ENCODE measurements at regions not wholly inside any gene's neighbourhood (a gene's known extent, or its start where the extent isn't known, plus 50 kb on each side); places are given as distances from the start of the nearest gene placed in this dataset.

GRCh38 chr12:24278832-24279231 is 329.4 kb upstream of the SOX5 start:
- no peak for ATAC-seq

GRCh38 chr12:24270965-24271364 is 321.5 kb upstream of the SOX5 start:
- DNase-seq (no peak), ATAC-seq (no peak)

More at GRCh38 chr12:24278832-24279231, 329.4 kb upstream of the SOX5 start:
- DNase-seq: no peak

DNA sequence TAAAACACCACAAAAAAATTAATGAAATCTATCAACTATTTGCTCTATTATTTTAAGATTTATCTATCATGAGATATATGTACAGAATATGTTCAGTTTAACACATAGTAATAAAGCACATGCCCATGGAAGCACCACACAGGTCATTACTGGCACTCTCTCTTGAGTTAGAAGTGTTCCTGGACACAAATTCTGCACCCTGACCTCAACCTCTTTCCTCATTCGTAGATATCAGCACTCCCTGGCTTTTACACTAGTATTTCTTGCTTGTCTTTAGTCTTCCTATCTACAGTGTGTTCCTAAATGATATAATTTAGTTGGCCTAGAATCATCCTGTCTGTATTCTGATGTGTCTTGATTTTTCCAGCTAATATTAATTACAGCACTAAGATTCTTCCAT is 321.0 kb upstream of the SOX5 start:
- DNase-seq (no peak), ATAC-seq (no peak)

- ATAC-seq: no peak
- DNase-seq: no peak
Measured at GRCh38 chr12:24268663-24269186, 319.3 kb upstream of the SOX5 start.

DNA sequence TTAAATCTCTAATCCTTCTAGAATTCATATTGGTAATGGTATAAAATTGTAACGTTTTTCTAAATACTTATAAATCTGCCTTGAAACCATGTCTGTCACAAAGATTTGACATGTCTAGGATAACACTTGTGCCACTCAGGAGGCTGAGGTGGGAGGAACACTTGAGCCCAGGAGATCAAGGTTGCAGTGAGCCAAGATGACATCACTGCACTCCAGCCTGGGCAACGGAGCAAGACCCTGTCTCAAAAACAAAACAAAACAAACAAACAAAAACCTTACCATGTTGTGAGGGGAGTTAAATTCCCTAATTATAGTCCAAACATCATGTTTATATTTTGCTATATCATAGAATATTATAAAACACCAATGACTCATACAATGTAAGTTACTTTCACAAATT is 317.5 kb upstream of the SOX5 start:
- DNase-seq: no peak
- ATAC-seq: no peak

DNA sequence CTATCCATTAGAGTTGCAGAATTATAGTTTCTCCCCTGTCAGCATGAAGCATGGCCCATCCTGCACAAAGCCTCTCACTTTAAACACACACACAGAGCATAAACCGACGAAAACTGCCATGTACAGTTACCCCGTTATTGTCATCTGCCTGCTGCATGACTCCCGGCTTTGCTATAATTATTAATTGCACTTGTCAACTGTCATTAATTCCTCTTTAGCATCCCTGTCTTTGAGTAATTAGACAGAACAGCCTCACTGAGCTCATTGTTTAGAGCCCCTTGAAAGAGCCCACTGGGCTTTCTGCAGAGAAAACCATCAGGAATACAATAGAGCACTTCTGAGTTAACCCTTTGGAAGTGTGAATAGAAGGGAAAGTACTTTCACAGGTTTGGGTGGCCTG is 307.2 kb upstream of the SOX5 start:
- DNase-seq: no peak
- no peak for ATAC-seq

- ATAC-seq (no peak), DNase-seq (no peak)
Measured at GRCh38 chr12:24255920-24256665, 306.6 kb upstream of the SOX5 start.

DNA sequence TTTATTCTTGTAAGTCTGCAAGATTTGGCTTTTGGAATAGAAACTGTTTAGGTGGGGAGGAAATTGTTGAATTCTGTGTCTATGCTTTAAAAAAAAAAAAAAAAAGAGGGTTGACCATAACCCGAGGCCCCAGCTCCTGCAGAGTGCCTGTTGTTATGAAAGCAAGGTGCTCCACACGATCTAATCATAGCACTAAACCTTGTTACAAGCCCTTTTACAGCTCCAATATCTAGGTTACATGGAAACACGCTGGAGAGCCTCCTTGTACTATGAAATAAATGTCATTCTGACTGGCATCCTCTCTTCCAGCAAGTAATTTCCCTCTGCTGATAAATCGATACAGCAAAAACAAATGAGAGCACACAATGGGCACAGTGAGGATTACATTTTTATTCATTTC is 303.1 kb upstream of the SOX5 start:
- no peak for DNase-seq
- no peak for ATAC-seq

GRCh38 chr12:24246934-24247333 is 297.5 kb upstream of the SOX5 start:
- ATAC-seq: no peak
- no peak for DNase-seq

GRCh38 chr12:24246376-24246775 is 296.9 kb upstream of the SOX5 start:
- DNase-seq (no peak), ATAC-seq (no peak)

DNA sequence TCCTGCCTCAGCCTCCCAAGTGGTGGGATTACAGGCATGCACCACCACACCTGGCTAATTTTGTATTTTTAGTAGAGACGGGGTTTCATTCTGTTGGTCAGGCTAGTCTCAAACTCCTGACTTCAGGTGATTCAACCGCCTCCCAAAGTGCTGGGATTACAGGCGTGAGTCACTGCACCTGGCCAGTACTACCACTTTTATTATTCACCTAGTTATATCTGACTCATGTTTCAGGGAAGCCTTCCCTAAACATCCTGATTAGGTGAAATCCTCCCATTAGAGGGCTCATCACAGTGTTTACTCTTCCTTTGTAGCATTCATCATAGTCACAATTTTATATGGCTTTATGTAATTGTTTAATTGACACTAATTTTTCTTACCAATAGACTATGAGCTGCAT is 295.3 kb upstream of the SOX5 start:
- DNase-seq (no peak), ATAC-seq (no peak)

DNA sequence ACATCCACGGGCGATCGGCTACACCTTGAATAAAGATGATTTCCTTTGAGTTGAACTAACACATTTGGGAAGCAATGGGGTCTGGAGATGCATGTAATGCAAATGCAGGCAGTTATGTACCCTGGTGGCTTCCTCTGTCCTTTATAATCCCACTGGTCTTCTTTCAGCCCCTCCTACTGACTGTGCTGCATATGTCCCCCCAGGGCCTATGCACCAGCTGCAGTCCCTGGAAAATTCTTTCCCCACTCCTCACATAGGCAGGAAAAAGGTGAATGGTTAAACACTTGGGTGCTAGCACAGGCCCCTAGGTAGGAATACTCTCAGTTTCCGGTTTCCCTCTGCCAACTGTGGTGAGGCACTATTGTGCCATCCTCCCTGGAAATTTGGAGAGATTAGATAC is 294.8 kb upstream of the SOX5 start:
- ATAC-seq (no peak), DNase-seq (no peak)

- DNase-seq: no peak
- no peak for ATAC-seq
Measured at GRCh38 chr12:24240707-24241106, 291.2 kb upstream of the SOX5 start.

GRCh38 chr12:24233519-24234246 is 284.2 kb upstream of the SOX5 start:
- no peak for ATAC-seq

GRCh38 chr12:24232531-24232930 is 283.1 kb upstream of the SOX5 start:
- DNase-seq (no peak), ATAC-seq (no peak)

More at GRCh38 chr12:24233519-24234246, 284.2 kb upstream of the SOX5 start:
- DNase-seq: no peak

GRCh38 chr12:24231298-24231697 is 281.8 kb upstream of the SOX5 start:
- ATAC-seq (no peak), DNase-seq (no peak)

DNA sequence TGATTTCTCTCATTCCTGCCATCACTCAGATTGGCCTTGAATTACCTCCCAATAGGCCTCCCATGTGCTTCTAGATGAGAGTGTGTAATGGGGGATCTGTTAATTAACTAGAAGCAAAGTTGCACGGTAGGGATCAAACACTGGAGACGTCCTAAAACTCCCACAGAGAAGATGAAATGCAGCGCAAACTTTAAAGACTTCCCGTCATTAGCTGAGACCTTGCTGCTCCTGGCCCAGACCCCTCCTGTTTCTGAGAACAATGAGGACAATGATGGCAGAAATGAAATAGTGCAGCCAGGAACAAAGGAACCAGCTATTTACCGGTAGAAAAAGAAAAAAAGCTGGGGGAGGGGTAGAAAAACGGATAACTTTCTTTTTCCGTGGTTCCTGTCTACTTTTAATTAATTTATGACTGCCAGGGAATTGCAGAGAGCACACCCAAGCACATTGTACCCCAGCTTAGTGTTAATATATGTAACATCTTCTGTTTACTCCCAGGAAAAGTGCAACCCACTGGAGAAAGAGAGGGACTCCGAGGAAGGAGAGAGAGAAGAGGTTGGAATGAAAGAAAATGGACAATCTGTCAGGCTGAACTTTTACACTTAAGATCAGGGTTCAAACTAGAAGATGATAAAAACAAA is 280.7 kb upstream of the SOX5 start:
- DNase-seq (no peak), ATAC-seq (no peak)

- ATAC-seq: no peak
- DNase-seq: no peak
Measured at GRCh38 chr12:24229031-24229700, 279.7 kb upstream of the SOX5 start.

DNA sequence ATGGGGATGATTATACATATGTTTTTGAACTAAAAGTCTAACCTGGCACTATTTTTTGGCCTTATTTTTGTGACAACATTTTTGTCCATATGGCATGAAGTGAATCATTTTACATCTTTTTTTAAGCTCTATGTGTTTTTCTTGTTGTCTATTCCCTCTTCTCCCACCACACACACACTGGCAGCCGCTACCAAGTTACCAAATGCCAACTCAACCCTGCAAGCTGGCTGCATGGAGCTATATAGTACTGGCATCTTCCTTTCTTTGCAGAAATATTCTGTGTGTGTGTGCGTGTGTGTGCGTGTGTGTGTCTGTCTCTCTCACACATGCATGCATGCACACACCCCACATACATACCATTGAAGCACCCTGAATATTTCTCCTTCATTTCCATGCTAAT is 278.9 kb upstream of the SOX5 start:
- no peak for ATAC-seq

DNA sequence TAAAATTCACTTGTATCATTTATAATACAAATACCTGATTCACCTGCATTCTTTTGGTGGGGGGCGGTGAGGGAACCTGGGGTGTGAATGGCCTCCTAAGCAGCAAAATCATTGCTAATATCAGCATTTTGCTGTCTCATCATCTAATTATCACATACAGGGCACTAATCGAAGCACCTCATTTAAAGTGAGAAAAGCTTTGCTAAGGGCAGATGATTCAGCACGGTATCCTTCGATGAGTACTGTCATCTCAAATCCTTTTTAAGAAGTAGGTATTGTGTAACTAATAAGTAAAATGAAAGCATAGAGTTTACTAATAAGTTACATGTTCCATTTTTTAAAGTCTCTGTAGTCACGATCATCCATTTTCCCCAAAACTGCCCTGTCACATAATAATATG is 278.1 kb upstream of the SOX5 start:
- DNase-seq: no peak
- no peak for ATAC-seq

More for the DNA sequence above, 278.9 kb upstream of the SOX5 start:
- no peak for DNase-seq

DNA sequence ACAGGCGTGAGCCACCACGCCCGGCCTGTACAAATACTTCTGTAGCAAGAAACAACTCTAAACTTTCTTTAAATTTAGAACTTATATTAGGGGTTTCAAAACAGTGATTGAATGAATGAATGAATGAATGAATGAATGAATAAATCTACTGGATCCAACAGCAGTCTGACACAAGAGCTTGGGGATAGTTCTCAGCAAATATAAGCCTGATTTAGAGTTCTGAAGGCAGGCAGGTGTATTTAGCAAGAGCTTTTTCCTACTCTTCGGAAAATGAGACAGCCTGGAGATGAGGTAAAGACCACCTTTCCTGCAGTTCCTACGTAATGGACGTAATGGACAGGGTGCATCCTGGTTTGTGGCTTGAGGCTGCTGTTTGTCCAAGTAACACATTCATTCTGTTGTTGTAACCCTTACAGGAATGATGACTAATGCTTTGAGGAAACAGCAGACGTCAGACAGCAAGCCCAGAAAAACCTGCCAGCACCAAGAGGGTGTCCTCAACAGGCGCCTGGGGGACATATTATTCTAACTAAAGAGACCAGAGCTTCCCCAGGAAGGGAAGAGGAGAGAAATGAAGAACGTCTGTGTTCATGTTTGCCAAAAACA is 277.4 kb upstream of the SOX5 start:
- DNase-seq: no peak

DNA sequence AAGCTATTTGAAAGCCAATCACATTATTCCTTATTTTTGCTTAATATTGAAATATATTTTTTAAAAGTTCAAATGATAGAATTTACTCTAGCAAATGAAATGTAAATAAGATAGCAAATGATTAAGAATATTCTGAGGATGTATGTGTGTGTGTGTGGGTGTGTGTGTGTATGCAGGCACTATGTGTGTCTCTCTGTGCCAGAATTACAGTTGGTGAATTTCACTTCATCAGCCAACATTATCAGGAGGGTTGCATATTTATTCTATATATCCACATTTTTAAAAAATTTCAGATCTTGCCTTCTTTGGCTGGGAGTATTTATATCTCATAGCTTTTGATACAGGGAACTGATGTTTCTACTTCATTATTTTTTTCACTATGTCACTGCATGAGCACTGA is 274.9 kb upstream of the SOX5 start:
- ATAC-seq (no peak), DNase-seq (no peak)

More for the DNA sequence above, 277.4 kb upstream of the SOX5 start:
- ATAC-seq: no peak
